Hepatocyte (in vitro differentiated cells): ENCODE measurements at regions not wholly inside any gene's neighbourhood (a gene's known extent, or its start where the extent isn't known, plus 50 kb on each side); places are given as distances from the start of the nearest gene placed in this dataset.

Experiments used
- CTCF ChIP-seq: fragments of 200-600 bp; sonication (generic); IDR thresholded peaks from 2 replicates; pipeline ENCODE4 v1.5.1; 2016; ENCODE audit warnings: antibody characterized with exemption, mild to moderate bottlenecking; ENCODE audit not compliant: poor library complexity
- EZH2 ChIP-seq: fragments of 200-600 bp; sonication (generic); IDR thresholded peaks from 2 replicates; pipeline ENCODE4 v1.6.1; 2016; ENCODE audit warnings: antibody characterized with exemption, mild to moderate bottlenecking, borderline replicate concordance
- EZH2phosphoT487 ChIP-seq: fragments of 200-600 bp; sonication (generic); IDR thresholded peaks from one replicate; pipeline ENCODE4 v1.6.1; 2018; ENCODE audit warnings: antibody characterized with exemption, mild to moderate bottlenecking, low read depth, moderate library complexity; ENCODE audit not compliant: unreplicated experiment, severe bottlenecking

- TF ChIP-seq CTCF (no peak), EZH2phosphoT487 (no peak), EZH2 (no peak)
Observed at GRCh38 chr1:81369833-81370232, 430.9 kb upstream of the ADGRL2 start.
